Cardiac fibroblast (primary cell): ENCODE measurements at regions not wholly inside any gene's neighbourhood (a gene's known extent, or its start where the extent isn't known, plus 50 kb on each side); places are given as distances from the start of the nearest gene placed in this dataset.
"Not testable (repeated sequence)": the region's sequence is repeated elsewhere in the genome, so short reads cannot be mapped to it uniquely, and the experiment has no call there.

Experiments used
- DNase-seq, 2 donors: peaks; one replicate each; pipeline versions ENCODE4 v3.0.0 to v3.0.0-alpha.2; 2010; ENCODE audit warnings: low read depth in 2 of 2
- H3K4me3 ChIP-seq, 2 donors: replicated peaks in 1 of 2; 1 replicate in 1 of 2; 2 replicates in 1 of 2; pipeline ENCODE4 v1.5.1; 2011; ENCODE audit warnings: low read depth in 2 of 2, low read length in 2 of 2, mild to moderate bottlenecking in 2 of 2, moderate library complexity in 1 of 2
- TF ChIP-seq, protein P1 (sequence below): IDR thresholded peaks from one replicate; pipeline ENCODE4 v1.5.1; 2011; ENCODE audit warnings: low read depth, mild to moderate bottlenecking, low read length, inconsistent platforms

DNA sequence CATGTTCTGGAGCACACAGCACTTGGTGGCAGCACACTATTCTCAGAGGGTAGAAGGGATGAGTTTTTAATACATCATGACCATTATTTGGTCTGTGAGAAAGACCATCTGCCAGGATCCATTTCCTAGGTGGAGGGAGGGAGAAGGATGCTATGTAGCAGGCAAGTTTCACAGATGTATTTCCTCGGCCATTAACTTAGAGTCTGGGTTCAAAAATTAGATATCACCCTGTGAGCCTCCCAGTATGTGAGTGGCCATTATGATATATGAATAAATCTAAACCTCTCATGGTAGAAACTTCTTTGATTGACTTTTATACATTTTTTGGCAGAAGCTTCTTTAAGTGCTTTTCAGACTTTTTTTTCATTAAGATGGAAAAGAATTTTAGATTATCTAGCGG, 133.9 kb downstream of the SREK1 start:
- DNase-seq = no peak
- TF ChIP-seq, protein P1, sequence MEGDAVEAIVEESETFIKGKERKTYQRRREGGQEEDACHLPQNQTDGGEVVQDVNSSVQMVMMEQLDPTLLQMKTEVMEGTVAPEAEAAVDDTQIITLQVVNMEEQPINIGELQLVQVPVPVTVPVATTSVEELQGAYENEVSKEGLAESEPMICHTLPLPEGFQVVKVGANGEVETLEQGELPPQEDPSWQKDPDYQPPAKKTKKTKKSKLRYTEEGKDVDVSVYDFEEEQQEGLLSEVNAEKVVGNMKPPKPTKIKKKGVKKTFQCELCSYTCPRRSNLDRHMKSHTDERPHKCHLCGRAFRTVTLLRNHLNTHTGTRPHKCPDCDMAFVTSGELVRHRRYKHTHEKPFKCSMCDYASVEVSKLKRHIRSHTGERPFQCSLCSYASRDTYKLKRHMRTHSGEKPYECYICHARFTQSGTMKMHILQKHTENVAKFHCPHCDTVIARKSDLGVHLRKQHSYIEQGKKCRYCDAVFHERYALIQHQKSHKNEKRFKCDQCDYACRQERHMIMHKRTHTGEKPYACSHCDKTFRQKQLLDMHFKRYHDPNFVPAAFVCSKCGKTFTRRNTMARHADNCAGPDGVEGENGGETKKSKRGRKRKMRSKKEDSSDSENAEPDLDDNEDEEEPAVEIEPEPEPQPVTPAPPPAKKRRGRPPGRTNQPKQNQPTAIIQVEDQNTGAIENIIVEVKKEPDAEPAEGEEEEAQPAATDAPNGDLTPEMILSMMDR = no peak
- H3K4me3 ChIP-seq = no peak overlapping the region

DNA sequence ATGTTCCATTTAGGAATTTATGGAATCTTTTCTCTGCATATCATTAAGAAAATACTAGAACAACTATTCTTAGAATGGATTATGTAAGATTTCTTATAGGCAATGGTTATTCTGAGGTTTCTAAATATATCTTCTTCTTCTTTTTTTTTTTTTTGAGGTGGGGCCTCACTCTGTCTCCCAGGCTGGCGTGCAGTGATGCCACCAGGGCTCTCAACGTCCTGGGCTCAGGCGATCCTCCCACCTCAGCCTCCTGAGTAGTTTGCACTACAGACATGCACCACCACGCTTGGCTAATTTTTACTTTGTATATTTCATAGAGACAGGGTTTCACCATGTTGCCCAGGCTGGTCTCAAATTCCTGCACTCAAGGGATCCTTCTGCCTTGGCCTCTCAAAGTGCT, 137.2 kb downstream of the SREK1 start:
- DNase-seq = no peak
- H3K4me3 ChIP-seq = no peak overlapping the region
- TF ChIP-seq, protein P1 = no peak

DNA sequence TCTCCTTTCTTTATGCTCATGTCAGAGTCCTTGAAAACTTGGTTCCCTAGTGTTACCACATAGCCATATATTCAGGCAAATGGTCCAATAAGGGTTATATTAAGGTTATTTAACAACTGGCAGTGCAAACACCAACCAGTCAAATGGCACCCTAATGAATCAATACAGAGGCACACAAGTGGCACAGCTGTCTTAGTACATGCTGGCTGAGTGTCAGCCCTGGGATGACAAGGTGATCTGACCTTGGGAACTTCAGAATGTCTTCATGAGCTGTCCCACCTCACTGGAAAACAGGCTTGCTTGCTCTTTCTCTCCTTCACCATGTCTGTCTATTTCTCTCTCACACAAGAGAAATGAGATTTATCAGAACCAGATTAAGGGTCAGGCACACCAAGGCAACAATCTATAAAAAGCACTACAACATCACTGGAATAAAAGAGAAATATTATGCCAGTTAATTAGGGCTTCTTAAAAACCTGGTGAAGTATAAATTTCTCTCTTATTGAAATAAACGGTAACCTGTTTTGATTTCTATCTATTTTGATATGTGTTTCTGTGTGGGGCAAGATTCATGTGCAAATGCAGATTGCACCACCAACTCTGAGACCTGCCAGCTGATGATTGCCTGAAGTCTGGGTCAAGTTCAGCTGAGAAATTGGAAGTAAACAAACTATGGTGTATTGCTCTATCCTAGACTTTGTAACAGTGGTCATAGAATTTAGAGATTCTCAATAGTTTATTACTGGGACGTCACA, 140.7 kb downstream of the SREK1 start:
- TF ChIP-seq, protein P1 = no peak
- DNase-seq = no peak
- no peak overlapping the region for H3K4me3 ChIP-seq

DNA sequence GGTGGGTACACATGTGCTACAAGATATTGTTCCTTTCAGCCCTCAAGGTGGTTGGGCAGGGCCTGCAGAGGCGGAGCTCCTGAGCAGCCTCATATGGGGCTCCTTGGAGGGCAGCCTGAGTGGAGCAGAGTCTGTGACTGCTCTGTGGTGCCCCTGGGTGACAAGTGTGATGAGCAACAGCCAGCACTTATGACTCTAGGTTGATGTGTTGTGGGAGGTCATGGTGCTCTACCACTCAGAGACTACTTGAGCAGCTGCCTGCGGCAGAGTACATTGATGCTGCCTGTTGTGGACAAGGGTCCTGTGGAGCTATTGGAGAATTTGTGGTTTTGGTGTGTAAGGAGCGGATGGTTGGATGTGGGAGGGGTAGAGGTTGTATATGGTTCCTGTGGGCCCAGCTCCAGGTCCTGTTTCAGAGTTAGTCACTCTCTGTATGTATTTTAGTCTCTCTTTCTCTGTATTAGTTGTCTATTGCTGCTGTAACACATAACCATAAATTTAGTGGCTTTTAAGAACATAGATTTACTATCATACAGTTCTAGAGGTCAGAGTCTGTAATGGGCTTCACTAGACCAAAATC, 141.3 kb downstream of the SREK1 start:
- TF ChIP-seq, protein P1 = no peak
- no peak for DNase-seq
- H3K4me3 ChIP-seq = no peak overlapping the region

DNA sequence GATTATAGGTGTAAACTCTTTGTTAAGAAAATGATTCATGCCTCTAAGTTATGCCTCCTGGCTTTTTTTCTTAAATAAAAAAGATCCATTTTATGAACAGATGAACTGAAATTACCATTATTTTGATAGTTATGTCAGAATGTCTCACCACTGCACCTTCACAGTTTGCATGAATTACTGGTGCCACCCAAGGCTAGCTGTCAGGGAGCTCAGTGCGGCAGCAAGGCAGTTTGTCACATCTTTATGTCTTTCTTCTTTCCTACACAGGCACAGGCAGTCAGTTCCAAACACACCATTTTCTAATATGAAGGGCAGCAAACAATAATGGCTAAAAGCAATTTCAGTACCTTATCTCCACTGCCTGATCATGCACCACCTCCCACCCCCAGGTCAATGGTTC, 147.7 kb downstream of the SREK1 start:
- no peak for DNase-seq
- TF ChIP-seq, protein P1 = no peak
- H3K4me3 ChIP-seq = no peak overlapping the region

DNA sequence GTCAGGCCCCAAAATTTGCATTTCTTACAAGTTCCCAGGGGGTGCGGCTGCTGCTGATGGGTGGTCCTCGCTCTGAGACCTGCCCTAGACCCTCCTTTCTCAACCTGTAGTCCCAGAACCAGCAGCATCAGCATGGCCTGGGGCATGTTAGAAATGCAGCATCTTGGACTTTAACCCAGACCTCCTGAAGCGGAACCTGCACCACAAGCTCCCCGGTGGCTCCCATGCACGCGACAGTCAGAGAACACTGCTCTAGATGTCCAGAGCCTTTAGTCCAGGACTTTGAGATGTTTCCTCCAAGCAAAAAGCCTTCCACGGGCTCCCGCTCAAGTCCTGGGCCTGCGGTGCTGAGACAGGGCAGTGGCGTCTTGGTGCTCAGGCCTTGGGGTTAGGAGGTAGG, 149.8 kb downstream of the SREK1 start:
- not testable (repeated sequence) for H3K4me3 ChIP-seq, DNase-seq

DNA sequence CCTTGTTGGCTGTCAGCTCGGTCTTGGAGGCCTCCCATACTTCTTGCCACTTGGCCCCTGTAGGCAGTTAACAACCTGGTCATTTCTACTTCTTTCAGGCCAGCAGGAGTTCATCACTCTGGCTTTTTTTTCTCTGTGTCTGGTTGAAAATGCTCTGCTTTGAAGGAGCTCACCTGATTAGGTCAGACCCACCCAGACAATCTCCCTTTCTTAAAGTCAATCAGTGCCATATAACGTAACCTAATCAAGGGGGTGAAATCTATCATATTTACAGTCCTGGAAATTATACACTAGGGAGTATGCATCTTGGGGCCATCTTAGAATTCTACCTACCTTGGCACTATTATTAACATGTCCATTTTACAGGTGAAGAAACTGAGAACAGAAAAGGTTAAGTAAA, 155.4 kb downstream of the SREK1 start:
- DNase-seq = no peak
- TF ChIP-seq, protein P1 = no peak
- no peak overlapping the region for H3K4me3 ChIP-seq
